ENCODE measurements at regions not wholly inside any gene's neighbourhood (a gene's known extent, or its start where the extent isn't known, plus 50 kb on each side); places are given as distances from the start of the nearest gene placed in this dataset.
"Not testable (repeated sequence)": the region's sequence is repeated elsewhere in the genome, so short reads cannot be mapped to it uniquely, and the experiment has no call there.

- not testable (repeated sequence) for DNase-seq (ENCODE audit: low read depth)
Observed at GRCh38 chr7:138220321-138220720, 144.1 kb downstream of the AKR1D1 start.

- DNase-seq (ENCODE audit: low read depth): not testable (repeated sequence)
Observed at GRCh38 chr7:138221388-138221787, 145.1 kb downstream of the AKR1D1 start.

GRCh38 chr7:138223402-138223879, 147.2 kb downstream of the AKR1D1 start:
- DNase-seq (ENCODE audit: low read depth): no peak

DNA sequence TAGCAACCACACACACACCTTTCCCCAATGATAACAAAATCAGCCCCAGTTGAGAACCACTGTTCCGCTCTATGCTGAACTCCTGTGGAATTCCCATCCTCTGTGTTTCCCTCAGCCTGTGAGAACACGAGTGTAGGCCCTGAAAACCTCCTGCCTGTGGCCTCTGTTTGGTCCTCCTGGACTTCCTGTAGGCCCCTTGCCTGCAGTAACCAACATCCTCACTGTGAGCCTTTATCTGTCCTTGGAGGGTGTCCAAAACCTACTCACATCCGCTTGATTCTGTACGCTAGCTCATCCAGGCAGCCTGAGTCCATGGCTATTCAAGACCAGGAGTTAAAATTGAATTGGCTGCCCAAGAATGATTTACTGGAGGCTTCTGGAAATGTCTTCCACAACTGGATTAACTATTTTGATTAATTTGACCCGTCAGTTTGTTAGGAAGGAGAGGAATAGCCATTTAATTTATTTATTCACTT, 149.8 kb downstream of the AKR1D1 start:
- DNase-seq (ENCODE audit: low read depth): no peak

DNA sequence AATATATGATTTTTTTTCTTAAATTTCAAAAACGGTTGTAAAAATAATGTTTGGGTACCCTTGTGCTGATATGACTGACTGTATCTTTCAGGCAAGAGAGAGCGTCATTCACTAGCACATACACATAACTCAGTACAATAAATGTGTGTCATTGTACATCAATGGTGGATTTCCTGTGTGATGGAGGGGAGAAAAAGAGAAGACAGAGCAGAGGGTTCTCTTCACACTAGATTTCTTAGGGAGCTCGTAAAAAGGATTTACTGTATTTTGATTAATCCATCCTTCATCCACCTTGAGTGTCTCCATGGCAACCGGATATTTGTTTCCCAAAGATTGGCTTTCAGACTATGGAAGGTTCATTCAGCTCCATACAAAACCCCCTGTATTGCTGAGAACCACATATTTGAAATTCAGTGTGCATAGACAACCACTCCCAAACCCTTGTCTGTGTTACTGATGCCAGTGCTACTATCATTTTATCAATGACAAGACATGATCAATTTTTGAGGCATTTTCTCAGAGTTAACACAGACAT, 150.6 kb downstream of the AKR1D1 start:
- DNase-seq (ENCODE audit: low read depth): no peak

DNA sequence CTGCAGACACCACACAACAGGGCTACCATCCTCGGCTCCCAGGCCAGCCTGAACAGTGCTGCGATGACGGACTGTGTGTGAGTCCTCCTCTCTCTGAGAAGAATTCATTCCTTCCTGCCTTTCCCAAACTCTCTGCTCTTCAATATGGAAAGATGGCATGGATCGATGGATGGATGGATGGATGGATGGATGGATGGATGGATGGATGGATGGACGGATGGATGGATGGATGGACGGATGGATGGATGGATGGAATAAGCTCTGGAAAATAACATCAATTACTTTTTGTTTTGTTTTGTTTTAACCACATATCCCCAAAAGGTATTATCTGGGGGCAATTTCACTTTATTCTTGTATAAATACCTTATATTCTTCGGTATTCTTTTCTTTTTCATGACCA, 151.9 kb downstream of the AKR1D1 start:
- no peak for DNase-seq (ENCODE audit: low read depth)

DNA sequence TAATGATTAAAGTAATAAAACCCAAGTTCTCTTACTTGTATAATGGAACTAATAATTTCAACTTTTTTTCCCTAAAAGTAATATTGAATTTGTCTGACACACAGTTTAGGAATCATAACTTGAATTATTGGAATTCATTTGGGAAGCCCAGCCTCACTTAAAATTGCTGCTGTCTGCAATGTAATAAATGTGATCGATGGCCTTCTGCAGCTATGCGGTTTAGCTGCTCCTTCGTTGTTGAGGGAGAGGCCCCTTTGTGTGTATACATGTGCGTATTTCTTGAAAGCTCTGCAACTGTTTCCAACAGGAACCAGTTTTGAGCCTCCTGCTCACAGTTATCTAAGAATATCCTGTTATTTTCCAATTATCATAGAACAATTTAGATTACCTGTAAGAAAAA, 152.5 kb downstream of the AKR1D1 start:
- no peak for DNase-seq (ENCODE audit: low read depth)

DNA sequence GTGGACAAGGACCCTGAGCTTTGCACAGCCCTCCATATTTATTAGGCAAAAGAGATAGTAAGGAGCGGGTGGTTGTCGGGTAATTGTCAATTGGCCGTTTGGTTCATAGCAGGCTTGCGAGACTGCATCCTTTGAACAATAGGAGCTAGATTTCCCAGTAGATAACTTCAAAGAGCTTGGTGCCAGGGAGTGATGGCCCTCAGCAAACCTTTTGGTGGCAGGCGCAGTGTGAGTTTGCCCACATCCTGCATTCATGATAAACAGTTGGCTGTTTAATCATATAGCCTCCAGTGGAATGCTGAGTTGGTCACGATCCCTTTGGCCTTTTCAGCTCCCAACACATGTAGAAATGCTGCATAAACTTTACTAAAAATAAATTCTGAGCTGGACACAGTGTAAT, 156.9 kb downstream of the AKR1D1 start:
- DNase-seq (ENCODE audit: low read depth): no peak

GRCh38 chr7:138235207-138235606, 158.9 kb downstream of the AKR1D1 start:
- no peak for DNase-seq (ENCODE audit: low read depth)

- no peak for DNase-seq (ENCODE audit: low read depth)
Observed at GRCh38 chr7:138237995-138238394, 161.7 kb downstream of the AKR1D1 start.

GRCh38 chr7:138238734-138239659, 162.7 kb downstream of the AKR1D1 start:
- no peak for DNase-seq (ENCODE audit: low read depth)

DNA sequence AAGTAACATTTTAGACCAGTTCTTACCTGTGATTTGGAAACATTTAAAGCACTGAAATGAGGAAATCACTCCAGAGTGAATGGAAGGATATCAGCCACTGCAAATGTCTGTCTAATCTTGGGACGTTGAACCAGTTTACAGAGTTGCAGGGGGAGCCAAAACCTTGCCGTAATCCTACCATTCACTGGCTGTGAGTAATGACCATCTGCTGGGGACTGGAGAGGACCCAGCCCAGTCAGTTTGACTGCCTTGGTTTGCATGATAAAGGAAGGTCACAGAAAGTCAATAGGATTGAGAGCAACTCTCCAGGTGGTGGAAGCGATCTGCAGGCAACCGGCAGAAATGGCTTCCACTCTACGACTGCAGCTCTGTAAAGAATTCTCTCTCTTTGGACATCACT, 167.2 kb downstream of the AKR1D1 start:
- DNase-seq (ENCODE audit: low read depth): no peak

- no peak for DNase-seq (ENCODE audit: low read depth)
Observed at GRCh38 chr7:138243836-138244235, 167.6 kb downstream of the AKR1D1 start.

- no peak for DNase-seq (ENCODE audit: low read depth)
Observed at GRCh38 chr7:138244606-138245005, 168.3 kb downstream of the AKR1D1 start.

GRCh38 chr7:138245216-138245615, 169.0 kb downstream of the AKR1D1 start:
- no peak for DNase-seq (ENCODE audit: low read depth)

GRCh38 chr7:138245682-138246081, 169.4 kb downstream of the AKR1D1 start:
- no peak for DNase-seq (ENCODE audit: low read depth)

DNA sequence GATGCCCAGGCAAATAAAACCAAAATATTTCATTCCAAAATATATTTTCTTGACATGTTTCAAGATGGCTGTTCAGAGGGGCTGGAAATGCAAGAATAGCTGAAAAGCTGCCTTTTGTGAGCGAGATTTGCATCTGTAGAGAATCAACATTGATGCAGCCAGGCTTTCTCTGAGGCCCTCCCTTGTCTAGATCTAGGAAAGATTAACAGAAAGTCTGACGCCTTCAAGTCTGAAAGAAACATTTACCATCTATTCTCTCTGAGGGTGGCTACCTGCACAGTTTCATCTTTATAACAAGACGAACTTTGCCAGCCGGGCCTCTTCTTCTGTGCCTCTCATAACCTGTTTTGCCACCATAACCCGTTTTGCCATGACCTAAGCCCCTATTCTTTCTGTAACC, 170.2 kb downstream of the AKR1D1 start:
- DNase-seq (ENCODE audit: low read depth): no peak

DNA sequence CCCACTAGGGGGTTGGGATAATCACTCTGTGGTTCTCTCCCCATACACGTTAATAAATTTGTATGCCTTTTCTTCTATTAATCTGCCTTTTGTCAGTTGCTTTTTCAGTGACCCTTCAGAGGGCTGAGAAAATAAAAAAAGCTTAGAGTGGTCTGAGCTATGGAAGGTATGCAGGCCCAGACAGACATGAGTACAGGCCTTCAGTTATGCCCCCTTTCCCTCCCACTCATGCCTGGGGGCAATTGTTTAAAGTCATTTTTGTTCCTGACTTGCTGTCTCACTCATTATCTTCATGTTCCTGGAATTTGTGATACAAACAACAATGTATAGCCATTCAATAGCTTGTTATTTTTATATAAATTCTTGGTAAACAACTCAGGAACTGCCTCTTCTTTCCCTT, 170.8 kb downstream of the AKR1D1 start:
- no peak for DNase-seq (ENCODE audit: low read depth)

- DNase-seq (ENCODE audit: low read depth): no peak
Observed at GRCh38 chr7:138247568-138248333, 171.5 kb downstream of the AKR1D1 start.

DNA sequence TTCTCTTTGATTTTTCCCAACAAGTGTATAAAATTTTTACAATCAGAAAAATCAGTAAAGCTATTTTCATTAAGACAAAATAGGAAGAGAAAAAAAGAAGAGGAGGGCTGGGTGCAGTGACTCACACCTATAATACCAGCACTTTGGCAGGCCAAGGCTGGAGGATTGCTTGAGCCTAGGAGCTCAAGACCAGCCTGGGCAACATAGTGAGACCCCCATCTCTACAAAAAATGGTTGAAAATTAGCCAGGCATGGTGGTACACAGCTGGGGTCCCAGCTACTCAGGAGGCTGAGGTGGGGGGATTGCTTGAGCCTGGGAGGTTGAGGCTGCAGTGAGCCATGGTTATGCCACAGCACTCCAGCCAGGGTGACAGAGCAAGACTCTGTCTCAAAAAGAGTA, 172.3 kb downstream of the AKR1D1 start:
- DNase-seq (ENCODE audit: low read depth): no peak

GRCh38 chr7:138249975-138250374, 173.7 kb downstream of the AKR1D1 start:
- DNase-seq (ENCODE audit: low read depth): no peak

DNA sequence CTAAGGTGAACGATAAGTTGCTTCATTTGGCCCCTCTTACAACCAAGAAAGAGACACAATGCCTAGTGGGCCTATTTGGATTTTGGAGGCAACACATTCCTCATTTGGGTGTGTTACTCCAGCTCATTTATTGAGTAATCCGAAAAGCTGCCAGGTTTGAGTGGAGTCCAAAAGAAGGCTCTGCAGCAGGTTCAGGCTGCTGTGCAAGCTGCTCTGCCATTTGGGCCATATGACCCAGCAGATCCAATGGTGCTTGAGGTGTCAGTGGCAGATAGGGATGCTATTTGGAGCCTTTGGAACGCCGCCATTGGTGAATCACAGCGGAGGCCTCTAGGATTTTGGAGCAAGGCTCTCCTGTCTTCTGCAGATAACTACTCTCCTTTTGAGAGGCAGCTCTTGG, 176.4 kb downstream of the AKR1D1 start:
- DNase-seq (ENCODE audit: low read depth): not testable (repeated sequence)

DNA sequence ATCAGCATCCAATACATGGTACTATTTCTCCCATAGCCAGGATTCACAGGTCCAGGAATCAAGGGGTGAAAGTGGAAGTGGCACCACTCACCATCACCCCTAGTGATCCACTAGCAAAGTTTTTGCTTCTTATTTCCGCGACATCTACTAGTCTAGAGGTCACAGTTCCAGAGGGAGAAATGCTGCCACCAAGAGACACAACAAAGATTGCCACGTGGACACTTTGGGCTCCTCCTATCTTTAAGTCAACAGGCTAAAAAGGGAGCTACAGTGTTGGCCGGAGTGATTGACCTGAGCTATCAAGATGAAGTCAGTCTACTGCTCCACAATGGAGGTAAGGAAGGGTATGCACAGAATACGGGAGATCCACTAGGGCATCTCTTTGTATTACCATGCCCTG, 178.2 kb downstream of the AKR1D1 start:
- no peak for DNase-seq (ENCODE audit: low read depth)
